CD4-positive, alpha-beta T cell treated with Interleukin-1 beta for 1 hour (primary cell): ENCODE measurements at regions not wholly inside any gene's neighbourhood (a gene's known extent, or its start where the extent isn't known, plus 50 kb on each side); places are given as distances from the start of the nearest gene placed in this dataset.

Source experiments
- DNase-seq, 2 donors: peaks; one replicate each; pipeline ENCODE4 v3.0.0-alpha.2; 2020 to 2022

DNA sequence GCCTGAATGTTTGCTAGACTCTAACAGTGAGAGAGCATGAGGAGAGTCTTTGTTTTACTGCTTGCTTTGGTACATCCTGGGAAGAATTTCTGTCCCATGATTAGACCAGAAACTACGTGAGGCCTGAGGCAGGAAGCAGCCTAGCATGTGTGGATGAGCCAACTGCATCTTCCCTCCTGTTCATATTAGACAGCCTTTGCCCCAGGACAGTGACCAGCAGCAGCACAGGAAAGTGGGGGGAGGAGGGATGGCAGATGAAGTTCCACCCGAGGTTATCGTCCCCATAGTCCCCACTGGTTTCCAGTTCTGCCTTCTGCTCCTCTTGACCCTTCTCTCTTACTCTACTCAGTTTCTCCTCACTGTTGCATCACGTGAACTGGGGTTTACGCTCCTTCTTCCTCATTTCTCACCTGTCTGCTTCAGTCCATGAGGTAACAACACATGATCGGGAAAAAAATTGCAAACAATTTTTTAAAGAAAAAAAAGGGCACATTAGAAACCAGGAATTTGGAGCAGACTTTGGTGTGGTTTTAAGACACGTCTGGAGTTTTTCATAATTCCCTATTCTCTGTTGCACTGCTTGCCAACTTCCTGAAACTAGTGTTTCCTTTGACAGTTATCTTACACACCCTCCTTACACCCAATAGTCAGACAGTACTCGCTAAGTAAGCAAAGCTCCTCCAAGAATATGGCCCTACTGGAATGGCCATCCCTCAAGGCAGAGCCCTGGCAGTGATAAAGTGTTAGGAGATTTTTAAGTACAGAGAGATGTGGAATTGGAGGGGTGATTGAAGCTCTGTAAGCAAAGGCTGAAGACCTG lies 84.1 kb downstream of the SNX18 start:
- DNase-seq = no peak
